ENCODE measurements at regions not wholly inside any gene's neighbourhood (a gene's known extent, or its start where the extent isn't known, plus 50 kb on each side); places are given as distances from the start of the nearest gene placed in this dataset.
"Not testable (repeated sequence)": the region's sequence is repeated elsewhere in the genome, so short reads cannot be mapped to it uniquely, and the experiment has no call there.

GRCh38 chr21:10325546-10325945 lies 195.8 kb upstream of the TPTE start:
- not testable (repeated sequence) for FAIRE-seq
- peak; percentile 95 for DNase-seq (ENCODE audit: low spot score)

GRCh38 chr21:10326146-10326545 lies 195.2 kb upstream of the TPTE start:
- not testable (repeated sequence) for DNase-seq (ENCODE audit: low spot score); FAIRE-seq

DNA sequence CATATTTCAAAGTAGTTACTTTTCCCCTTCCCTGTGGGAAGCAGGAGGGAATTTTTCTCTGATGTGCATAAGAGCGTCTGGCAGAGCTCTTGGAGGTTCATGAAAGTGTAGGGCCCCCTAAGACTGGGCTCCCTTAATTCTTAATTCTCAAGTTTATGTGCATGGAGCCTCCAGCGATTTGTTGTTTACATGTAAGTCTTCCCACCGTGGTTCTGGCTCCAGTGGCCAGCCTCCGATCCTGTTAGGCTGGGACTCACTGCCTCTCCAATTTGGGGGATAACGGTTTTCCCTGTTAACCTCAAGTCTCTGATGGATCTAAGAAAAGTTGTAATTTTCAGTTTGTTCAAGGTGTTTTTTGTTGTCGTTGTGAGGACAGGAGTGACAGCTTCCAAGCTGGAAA lies 192.7 kb upstream of the TPTE start:
- DNase-seq (ENCODE audit: low spot score): not testable (repeated sequence)

GRCh38 chr21:10330641-10331119 lies 190.7 kb upstream of the TPTE start:
- not testable (repeated sequence) for DNase-seq (ENCODE audit: low spot score); FAIRE-seq

More for the DNA sequence above, 192.7 kb upstream of the TPTE start:
- not testable (repeated sequence) for FAIRE-seq

DNA sequence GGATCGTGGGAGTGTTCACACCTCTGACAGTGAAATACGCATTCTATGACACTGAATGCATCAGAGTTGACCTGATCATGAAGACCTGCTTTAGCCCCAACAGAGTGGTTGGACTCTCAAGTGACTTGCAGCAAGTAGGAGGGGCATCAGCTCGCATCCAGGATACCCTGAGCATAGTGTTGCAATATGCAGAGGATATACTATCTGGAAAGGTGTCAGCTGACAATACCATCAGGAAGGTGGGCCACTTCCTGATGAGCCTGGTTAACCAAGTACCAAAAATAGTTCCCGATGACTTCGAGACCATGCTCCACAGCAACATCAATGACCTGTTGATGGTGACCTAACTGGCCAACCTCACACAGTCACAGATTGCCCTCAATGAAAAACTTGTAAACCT lies 190.2 kb upstream of the TPTE start:
- FAIRE-seq; DNase-seq (ENCODE audit: low spot score): not testable (repeated sequence)

DNA sequence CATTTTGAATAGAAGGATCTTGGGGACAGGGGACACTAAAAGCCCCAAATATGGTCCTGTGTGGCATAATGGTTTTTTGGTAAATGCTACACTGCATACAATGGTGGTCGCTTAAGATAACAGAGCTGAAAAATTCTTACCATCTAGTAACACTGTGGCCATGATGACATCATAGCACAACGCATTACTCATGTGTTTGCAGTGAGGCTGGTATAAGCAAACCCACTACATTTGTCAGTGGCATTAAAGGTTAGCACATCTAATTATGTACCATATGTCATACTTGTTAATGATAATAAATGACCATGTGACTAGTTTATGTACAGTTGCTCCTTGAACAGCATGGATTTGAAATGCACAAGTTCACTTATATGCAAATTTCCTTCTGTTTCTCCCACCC lies 188.4 kb upstream of the TPTE start:
- not testable (repeated sequence) for DNase-seq (ENCODE audit: low spot score); FAIRE-seq

DNA sequence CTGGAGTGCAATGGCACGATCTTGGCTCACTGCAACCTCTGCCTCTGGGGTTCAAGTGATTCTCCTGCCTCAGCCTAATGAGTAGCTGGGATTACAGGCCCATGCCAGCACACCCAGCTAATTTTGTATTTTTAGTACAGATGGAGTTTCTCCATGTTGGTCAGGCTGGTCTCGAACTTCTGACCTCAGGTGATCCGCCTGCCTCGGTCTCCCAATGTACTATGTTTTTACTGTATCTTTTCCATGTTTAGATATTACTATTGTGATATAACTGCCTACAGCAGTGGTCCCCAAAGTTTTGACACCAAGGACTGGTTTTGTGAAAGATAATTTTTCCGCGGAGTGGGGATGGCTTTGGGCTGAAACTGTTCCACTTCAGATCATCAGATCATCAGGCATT lies 187.0 kb upstream of the TPTE start:
- not testable (repeated sequence) for FAIRE-seq; DNase-seq (ENCODE audit: low spot score)

GRCh38 chr21:10342261-10342956 lies 179.0 kb upstream of the TPTE start:
- DNase-seq (ENCODE audit: low spot score); FAIRE-seq: not testable (repeated sequence)

GRCh38 chr21:10343146-10343935 lies 178.0 kb upstream of the TPTE start:
- not testable (repeated sequence) for DNase-seq (ENCODE audit: low spot score); FAIRE-seq

GRCh38 chr21:10344266-10344665 lies 177.1 kb upstream of the TPTE start:
- not testable (repeated sequence) for FAIRE-seq; DNase-seq (ENCODE audit: low spot score)

- FAIRE-seq: not testable (repeated sequence)
Measured at GRCh38 chr21:10345178-10345612, 176.2 kb upstream of the TPTE start.

DNA sequence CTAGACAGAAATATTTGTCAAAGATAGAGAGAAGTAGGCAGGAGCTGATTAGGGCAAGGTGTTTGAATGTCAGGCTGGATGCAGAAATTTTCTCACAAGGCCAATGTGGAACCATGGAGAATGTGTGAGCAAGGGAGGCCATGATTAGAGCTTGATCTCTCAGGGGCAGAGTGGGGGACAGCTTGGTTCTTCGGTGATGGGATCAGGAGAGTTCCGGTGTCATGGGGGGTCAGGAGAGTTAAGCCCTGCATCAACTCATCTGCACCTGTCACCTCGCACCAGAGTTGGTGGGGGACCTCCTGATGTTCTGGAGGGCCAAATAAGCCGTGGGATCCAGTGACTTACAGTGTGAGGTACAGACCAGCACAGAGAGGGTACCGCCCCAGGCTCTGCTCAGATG lies 175.1 kb upstream of the TPTE start:
- not testable (repeated sequence) for DNase-seq (ENCODE audit: low spot score); FAIRE-seq

More at GRCh38 chr21:10345178-10345612, 176.2 kb upstream of the TPTE start:
- DNase-seq (ENCODE audit: low spot score): not testable (repeated sequence)

DNA sequence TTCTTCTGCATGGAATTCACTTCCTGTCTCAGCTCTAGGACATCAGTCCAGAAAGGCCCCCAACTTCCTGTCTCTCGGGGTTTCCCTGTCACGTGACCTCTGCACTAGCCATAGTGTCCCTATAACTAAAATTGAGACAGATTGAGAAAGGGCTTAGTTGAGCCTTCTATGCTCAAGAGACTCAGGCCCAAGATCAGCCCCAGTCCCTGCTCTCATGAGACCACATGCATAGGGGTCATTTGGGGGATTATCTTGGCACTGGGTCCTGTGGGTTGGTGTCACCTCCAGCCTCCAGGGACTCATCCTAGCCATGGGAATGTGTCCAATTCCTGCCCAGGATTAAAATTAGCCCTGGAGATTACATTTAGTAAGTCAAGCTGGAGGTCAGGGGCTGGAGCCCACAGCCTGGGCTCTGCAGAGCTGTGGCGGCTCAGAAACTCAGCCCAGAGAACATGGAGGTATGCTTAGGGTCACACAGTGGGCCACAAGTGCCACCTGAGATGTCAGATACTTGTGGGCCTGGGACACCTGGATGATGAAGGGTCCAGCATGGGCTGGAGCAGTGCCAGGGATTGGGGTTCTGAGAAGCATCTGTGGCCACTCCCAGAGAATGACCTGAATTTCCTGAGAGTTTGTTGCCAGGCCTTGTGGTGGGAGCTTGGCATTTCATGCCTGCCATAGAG lies 174.3 kb upstream of the TPTE start:
- DNase-seq (ENCODE audit: low spot score); FAIRE-seq: not testable (repeated sequence)

GRCh38 chr21:10347675-10348074 lies 173.7 kb upstream of the TPTE start:
- FAIRE-seq; DNase-seq (ENCODE audit: low spot score): not testable (repeated sequence)

- FAIRE-seq; DNase-seq (ENCODE audit: low spot score): not testable (repeated sequence)
Measured at GRCh38 chr21:10348150-10348549, 173.2 kb upstream of the TPTE start.

DNA sequence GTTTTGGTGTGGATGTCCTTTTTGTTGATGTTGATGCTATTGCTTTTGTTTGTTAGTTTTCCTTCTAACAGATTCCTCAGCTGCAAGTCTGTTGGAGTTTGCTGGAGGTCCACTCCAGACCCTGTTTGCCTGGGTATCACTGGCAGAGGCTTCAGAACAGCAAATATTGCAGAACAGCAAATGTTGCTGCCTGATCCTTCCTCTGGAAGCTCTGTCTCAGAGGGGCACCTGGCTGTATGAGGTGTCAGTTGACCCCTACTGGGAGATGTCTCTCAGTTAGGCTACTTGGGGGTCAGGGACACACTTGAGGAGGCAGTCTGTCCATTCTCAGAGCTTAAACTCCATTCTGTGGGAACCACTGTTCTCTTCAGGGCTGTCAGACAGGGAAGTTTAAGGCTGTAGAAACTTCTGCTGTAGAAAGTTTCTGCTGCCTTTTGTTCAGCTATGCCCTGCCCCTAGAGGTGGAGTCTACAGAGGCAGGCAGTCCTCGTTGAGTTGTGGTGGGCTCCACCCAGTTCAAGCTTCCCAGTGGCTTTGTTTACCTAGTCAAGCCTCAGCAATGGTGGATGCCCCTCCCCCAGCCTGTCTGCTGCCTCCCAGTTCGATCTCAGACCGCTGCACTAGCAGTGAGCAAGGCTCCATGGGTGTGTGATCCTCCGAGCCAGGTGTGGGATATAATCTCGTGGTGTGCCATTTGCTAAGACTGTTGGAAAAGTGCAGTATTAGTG lies 166.4 kb upstream of the TPTE start:
- not testable (repeated sequence) for DNase-seq (ENCODE audit: low spot score); FAIRE-seq

GRCh38 chr21:10359120-10359519 lies 162.3 kb upstream of the TPTE start:
- FAIRE-seq; DNase-seq (ENCODE audit: low spot score): not testable (repeated sequence)

DNA sequence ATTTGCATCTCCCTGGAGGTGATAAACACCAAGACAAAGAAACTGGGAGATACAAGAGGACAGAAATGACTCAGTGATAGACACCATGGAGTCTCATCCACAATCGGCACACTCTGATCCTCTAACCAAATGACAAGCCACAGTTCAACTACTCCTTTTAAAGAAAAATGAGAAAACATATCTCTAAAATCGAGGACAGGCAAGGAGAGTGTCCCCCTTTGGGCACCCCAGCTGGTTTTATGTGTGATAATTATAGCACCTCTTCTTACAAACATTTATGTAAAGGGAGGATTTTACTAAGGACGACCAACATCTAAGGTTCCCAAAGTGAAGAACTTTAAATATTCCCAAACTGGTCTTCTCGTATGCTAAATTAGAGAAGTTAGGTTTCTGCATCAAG lies 161.5 kb upstream of the TPTE start:
- not testable (repeated sequence) for FAIRE-seq; DNase-seq (ENCODE audit: low spot score)

DNA sequence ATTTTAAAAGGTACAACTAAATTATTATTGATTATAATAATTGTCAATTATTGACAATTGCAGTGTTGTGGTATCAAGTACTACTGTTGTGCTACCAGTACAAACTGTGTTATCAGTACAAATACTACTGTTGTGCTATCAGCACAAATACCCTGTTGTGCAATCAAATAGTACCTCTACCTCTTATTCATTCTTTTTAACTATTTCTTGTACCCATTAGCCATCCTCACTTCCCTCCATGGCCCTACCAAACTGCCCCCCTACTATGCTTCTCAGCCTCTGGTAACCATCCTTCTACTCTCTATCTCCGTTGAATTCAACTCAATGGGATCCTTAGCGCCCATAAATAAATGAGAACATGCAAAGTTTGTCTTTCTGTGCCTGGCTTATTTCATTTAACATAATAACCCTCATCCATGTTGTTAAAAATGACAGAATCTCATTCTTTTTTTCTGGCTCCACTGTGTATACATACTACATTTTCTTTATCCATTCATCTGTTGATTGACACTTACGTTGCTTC lies 160.1 kb upstream of the TPTE start:
- not testable (repeated sequence) for DNase-seq (ENCODE audit: low spot score); FAIRE-seq

DNA sequence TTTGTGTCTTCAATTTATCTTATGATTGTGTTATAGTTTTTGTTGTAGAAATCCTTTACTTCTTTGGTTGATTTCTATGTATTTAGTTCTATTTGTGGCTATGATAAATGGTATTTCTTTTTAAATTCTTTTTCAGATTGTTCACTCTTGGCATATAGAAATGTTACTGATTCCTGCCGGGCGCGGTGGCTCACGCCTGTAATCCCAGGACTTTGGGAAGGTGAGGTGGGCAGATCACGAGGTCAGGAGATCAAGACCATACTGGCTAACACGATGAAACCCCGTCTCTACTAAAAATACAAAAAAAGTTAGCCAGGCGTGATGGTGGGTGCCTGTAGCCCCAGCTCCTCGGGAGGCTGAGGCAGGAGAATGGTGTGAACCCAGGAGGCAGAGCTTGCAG lies 158.6 kb upstream of the TPTE start:
- not testable (repeated sequence) for FAIRE-seq; DNase-seq (ENCODE audit: low spot score)
